ENCODE measurements at regions not wholly inside any gene's neighbourhood (a gene's known extent, or its start where the extent isn't known, plus 50 kb on each side); places are given as distances from the start of the nearest gene placed in this dataset.
"Not testable (repeated sequence)": the region's sequence is repeated elsewhere in the genome, so short reads cannot be mapped to it uniquely, and the experiment has no call there.

GRCh38 chr1:147050654-147051053, 112.5 kb downstream of the NBPF12 start:
- DNase-seq (no peak), ATAC-seq (no peak)
- WGBS, 4 donors: 92 to 94% (median 94%) methylated on average over 31 of the region's 31 CpGs
- no peak overlapping the region for H3K4me3 ChIP-seq
- H3K27ac ChIP-seq: no peak overlapping the region
- H3K27me3 ChIP-seq: peaks cover 0 to 13% (median 0%) of the 10 kb centered on the region in 9 donors
- TF ChIP-seq CTCF (IDR thresholded peaks at IDR 0.05) (no peak), POLR2A (IDR thresholded peaks at IDR 0.05) (no peak)
- intact Hi-C loops (cut with DNase I): no loop called here
- no peaks in the 10 kb centered on the region for H3K4me1 ChIP-seq
- no peaks in the 10 kb centered on the region for H3K9me3 ChIP-seq
- H3K36me3 ChIP-seq: no peaks in the 10 kb centered on the region

GRCh38 chr1:147046863-147047394, 108.8 kb downstream of the NBPF12 start:
- H3K27ac ChIP-seq; H3K9me3 ChIP-seq; H3K4me1 ChIP-seq; DNase-seq; ATAC-seq; H3K36me3 ChIP-seq; intact Hi-C loops (cut with DNase I); H3K4me3 ChIP-seq: not testable (repeated sequence)
- 77 to 89% (median 83%) methylated on average over 4 of the region's 4 CpGs for WGBS, 4 donors
- peaks cover 0 to 24% (median 4%) of the 10 kb centered on the region in 9 donors for H3K27me3 ChIP-seq

GRCh38 chr1:147046189-147046862, 108.2 kb downstream of the NBPF12 start:
- no peak overlapping the region for H3K4me3 ChIP-seq
- TF ChIP-seq POLR2A (IDR thresholded peaks at IDR 0.05) (no peak), CTCF (IDR thresholded peaks at IDR 0.05) (no peak)
- no peak for ATAC-seq
- no peak overlapping the region for H3K27ac ChIP-seq
- H3K27me3 ChIP-seq: peaks cover 0 to 24% (median 4%) of the 10 kb centered on the region in 9 donors
- no peak for DNase-seq
- no peaks in the 10 kb centered on the region for H3K9me3 ChIP-seq
- H3K4me1 ChIP-seq: no peaks in the 10 kb centered on the region
- no peaks in the 10 kb centered on the region for H3K36me3 ChIP-seq
- 39 to 53% (median 50%) methylated on average over 1 of the region's 1 CpG for WGBS, 4 donors
- intact Hi-C loops (cut with DNase I): no loop called here

All from heart left ventricle (tissue), 16 donors.